ENCODE measurements at regions not wholly inside any gene's neighbourhood (a gene's known extent, or its start where the extent isn't known, plus 50 kb on each side); places are given as distances from the start of the nearest gene placed in this dataset.

DNA sequence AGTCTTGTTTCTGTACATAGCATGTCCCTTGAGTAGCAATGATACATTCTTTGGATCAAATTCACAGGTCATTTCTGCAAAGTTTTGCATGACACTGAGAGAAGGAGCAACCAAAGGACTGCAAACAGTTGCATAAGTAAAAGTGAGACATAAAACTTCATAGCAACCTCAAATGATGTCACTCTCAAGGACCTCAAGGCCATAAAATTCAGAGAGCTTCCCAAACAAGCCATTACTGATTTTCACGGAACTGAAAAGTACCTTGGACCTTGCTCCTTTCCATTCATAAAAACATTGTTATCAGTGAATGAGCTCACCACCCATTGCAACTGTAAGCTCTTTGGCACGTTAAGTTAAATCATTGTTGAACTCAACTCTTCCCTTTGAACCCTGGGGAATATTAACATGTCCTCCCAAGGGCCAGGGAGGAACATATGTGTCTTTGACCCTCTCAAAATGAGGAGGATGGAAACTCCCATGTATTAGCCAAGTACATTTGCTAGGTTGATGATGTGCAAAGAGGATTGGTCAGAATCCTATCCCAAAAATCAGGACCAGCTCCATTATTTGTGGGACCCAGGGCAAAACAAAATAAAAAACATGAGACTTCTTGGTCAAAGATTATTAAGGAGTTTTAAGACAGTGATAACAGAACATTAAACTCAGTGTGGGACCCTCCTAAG is 275.0 kb upstream of the DYNLRB2 start:
- no peak for ATAC-seq (ENCODE audit: low read depth)
- Mint-ChIP-seq H3K27me3 (peaks cover 14% of the 10 kb centered on the region), H3K27ac (no peak overlapping the region), H3K4me1 (no peaks in the 10 kb centered on the region), H3K9me3 (ENCODE audit: insufficient read depth) (no peaks in the 10 kb centered on the region), H3K4me3 (no peak overlapping the region)
- no peaks in the 10 kb centered on the region for H3K4me1 ChIP-seq (ENCODE audit: control insufficient read depth in 2 of 2, insufficient read depth in 2 of 2, low read length in 2 of 2)
- H3K4me3 ChIP-seq (ENCODE audit: control extremely low read depth in 1 of 5, extremely low read depth in 1 of 5, insufficient read depth in 1 of 5, low read depth in 2 of 5, low read length in 4 of 5) = no peak overlapping the region
- 93% methylated on average over 1 of the region's 2 CpGs for WGBS (ENCODE audit: insufficient coverage)
- H3K27me3 ChIP-seq (replicated peaks in 1 of 4; ENCODE audit: control extremely low read depth in 1 of 4, control insufficient read depth in 3 of 4, insufficient read depth in 4 of 4, low read length in 3 of 4) = peaks cover 0 to 2% (median 0%) of the 10 kb centered on the region in 4 experiments
- no peaks in the 10 kb centered on the region for H4K20me1 ChIP-seq (ENCODE audit: control insufficient read depth, insufficient read depth, low read length, poor library complexity, severe bottlenecking)
- no peak overlapping the region for H3K9ac ChIP-seq (ENCODE audit: low read length)
- no peaks in the 10 kb centered on the region for H3K9me3 ChIP-seq (ENCODE audit: control extremely low read depth in 1 of 3, control insufficient read depth in 2 of 3, insufficient read depth in 1 of 3, low read length in 2 of 3)
- intact Hi-C loops (cut with micrococcal nuclease) = no loop called here
- no peak overlapping the region for H2AFZ ChIP-seq (ENCODE audit: insufficient read depth, low read depth, low read length, poor library complexity, severe bottlenecking)
- H3K27ac ChIP-seq (ENCODE audit: low read length in 2 of 2) = no peak overlapping the region
- no peaks in the 10 kb centered on the region for H3K36me3 ChIP-seq (replicated peaks in 1 of 2; ENCODE audit: control extremely low read depth in 1 of 2, control insufficient read depth in 1 of 2, extremely low read depth in 1 of 2, insufficient read depth in 2 of 2, low read length in 1 of 2)
- CTCF ChIA-PET = no interaction called here
- no peak for DNase-seq
- no peaks in the 10 kb centered on the region for H3K79me2 ChIP-seq (ENCODE audit: control insufficient read depth, insufficient read depth, low read length)
- POLR2A ChIA-PET = no interaction called here
- no peak overlapping the region for H3K4me2 ChIP-seq (replicated peaks; ENCODE audit: low read depth, low read length, poor library complexity, severe bottlenecking)
- TF ChIP-seq, protein P1, sequence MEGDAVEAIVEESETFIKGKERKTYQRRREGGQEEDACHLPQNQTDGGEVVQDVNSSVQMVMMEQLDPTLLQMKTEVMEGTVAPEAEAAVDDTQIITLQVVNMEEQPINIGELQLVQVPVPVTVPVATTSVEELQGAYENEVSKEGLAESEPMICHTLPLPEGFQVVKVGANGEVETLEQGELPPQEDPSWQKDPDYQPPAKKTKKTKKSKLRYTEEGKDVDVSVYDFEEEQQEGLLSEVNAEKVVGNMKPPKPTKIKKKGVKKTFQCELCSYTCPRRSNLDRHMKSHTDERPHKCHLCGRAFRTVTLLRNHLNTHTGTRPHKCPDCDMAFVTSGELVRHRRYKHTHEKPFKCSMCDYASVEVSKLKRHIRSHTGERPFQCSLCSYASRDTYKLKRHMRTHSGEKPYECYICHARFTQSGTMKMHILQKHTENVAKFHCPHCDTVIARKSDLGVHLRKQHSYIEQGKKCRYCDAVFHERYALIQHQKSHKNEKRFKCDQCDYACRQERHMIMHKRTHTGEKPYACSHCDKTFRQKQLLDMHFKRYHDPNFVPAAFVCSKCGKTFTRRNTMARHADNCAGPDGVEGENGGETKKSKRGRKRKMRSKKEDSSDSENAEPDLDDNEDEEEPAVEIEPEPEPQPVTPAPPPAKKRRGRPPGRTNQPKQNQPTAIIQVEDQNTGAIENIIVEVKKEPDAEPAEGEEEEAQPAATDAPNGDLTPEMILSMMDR (IDR thresholded peaks at IDR 0.05) = no peak
- no peak for TF ChIP-seq EZH2 (IDR thresholded peaks at IDR 0.05; ENCODE audit: borderline replicate concordance, insufficient read depth, low read depth, low read length, poor library complexity, severe bottlenecking)

DNA sequence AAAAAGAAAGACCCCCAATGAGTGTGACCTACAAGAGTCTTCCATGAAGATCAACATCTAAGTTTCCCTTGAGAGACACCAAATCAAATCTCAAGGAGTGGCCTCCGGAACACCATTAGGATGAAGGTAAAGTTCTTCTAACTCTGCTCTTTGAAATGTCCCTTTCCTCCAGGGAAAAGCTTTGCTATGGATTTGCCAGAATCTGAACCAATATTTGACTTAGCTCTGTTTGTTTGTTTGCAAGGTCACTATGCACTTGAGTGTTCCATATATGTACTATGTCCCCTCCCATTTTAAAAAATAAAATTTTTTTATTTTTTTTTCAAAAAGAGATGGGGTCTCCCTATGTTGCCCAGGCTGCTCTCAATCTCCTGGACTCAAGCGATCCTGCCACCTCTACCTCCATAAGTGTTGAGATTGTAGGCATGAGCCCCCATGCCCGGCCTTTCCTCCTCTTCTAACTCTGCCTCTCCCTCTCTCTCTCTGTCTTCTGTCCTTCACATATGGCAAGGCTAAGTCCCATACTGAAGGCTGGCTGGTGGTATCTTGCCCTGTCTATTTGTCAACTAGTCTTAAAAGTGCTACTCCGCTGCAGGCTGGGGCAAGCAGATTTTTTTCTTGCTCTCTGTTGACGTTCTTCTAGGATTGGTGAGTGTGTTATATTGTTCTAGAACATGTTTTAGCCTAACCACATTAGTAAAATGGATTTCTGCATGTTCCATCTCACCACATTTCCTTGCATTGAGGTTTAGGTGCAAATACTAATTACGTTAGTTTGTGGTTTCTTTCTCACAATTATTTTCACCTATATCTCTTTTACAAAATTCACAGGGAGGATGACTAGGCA is 276.7 kb upstream of the DYNLRB2 start:
- POLR2A ChIA-PET = no interaction called here
- Histone ChIP-seq H3K9me3 (ENCODE audit: control extremely low read depth in 1 of 3, control insufficient read depth in 2 of 3, insufficient read depth in 1 of 3, low read length in 2 of 3) (no peaks in the 10 kb centered on the region), H3K79me2 (ENCODE audit: control insufficient read depth, insufficient read depth, low read length) (no peaks in the 10 kb centered on the region), H3K27ac (ENCODE audit: low read length in 2 of 2) (no peak overlapping the region), H2AFZ (ENCODE audit: insufficient read depth, low read depth, low read length, poor library complexity, severe bottlenecking) (no peak overlapping the region), H3K36me3 (replicated peaks in 1 of 2; ENCODE audit: control extremely low read depth in 1 of 2, control insufficient read depth in 1 of 2, extremely low read depth in 1 of 2, insufficient read depth in 2 of 2, low read length in 1 of 2) (no peaks in the 10 kb centered on the region), H3K9ac (ENCODE audit: low read length) (no peak overlapping the region), H3K4me2 (replicated peaks; ENCODE audit: low read depth, low read length, poor library complexity, severe bottlenecking) (no peak overlapping the region), H3K4me3 (ENCODE audit: control extremely low read depth in 1 of 5, extremely low read depth in 1 of 5, insufficient read depth in 1 of 5, low read depth in 2 of 5, low read length in 4 of 5) (no peak overlapping the region), H3K27me3 (replicated peaks in 1 of 4; ENCODE audit: control extremely low read depth in 1 of 4, control insufficient read depth in 3 of 4, insufficient read depth in 4 of 4, low read length in 3 of 4) (peaks cover 0 to 2% (median 0%) of the 10 kb centered on the region in 4 experiments), H4K20me1 (ENCODE audit: control insufficient read depth, insufficient read depth, low read length, poor library complexity, severe bottlenecking) (no peaks in the 10 kb centered on the region), H3K4me1 (ENCODE audit: control insufficient read depth in 2 of 2, insufficient read depth in 2 of 2, low read length in 2 of 2) (no peaks in the 10 kb centered on the region)
- peaks cover 14% of the 10 kb centered on the region for H3K27me3 Mint-ChIP-seq
- no peak for ATAC-seq (ENCODE audit: low read depth)
- no peak for TF ChIP-seq EZH2 (IDR thresholded peaks at IDR 0.05; ENCODE audit: borderline replicate concordance, insufficient read depth, low read depth, low read length, poor library complexity, severe bottlenecking)
- TF ChIP-seq, protein P1 (IDR thresholded peaks at IDR 0.05) = no peak
- CTCF ChIA-PET = no interaction called here
- H3K4me3 Mint-ChIP-seq = no peak overlapping the region
- 92% methylated on average over 2 of the region's 6 CpGs for WGBS (ENCODE audit: insufficient coverage)
- intact Hi-C loops (cut with micrococcal nuclease) = no loop called here
- H3K27ac Mint-ChIP-seq = no peak overlapping the region
- no peaks in the 10 kb centered on the region for H3K9me3 Mint-ChIP-seq (ENCODE audit: insufficient read depth)
- DNase-seq = no peak
- no peaks in the 10 kb centered on the region for H3K4me1 Mint-ChIP-seq
